K562 (cell line): ENCODE measurements at regions not wholly inside any gene's neighbourhood (a gene's known extent, or its start where the extent isn't known, plus 50 kb on each side); places are given as distances from the start of the nearest gene placed in this dataset.
"Not testable (repeated sequence)": the region's sequence is repeated elsewhere in the genome, so short reads cannot be mapped to it uniquely, and the experiment has no call there.

ENCODE experiments used
- EP300 ChIP-seq: IDR thresholded peaks from 2 replicates; pipeline ENCODE4 v1.6.1; 2012; ENCODE audit warnings: low read length, improper control_type of control experiment
- RBBP5 ChIP-seq: fragments of 200-600 bp; sonication (generic); IDR thresholded peaks from 2 replicates; pipeline ENCODE4 v1.6.1; 2012; ENCODE audit warnings: borderline replicate concordance, mild to moderate bottlenecking, low read length, control low read depth, inconsistent platforms; ENCODE audit not compliant: insufficient read depth, poor library complexity, severe bottlenecking
- SP1 ChIP-seq: sonication (generic); formaldehyde crosslinking; IDR thresholded peaks from 2 replicates; pipeline ENCODE4 v1.8.1; 2022; ENCODE audit warnings: mild to moderate bottlenecking, missing genetic modification reagents
- TAF1 ChIP-seq: IDR thresholded peaks from 2 replicates; pipeline ENCODE4 v1.6.1; 2011; ENCODE audit warnings: mild to moderate bottlenecking, low read length, moderate library complexity; ENCODE audit not compliant: insufficient read depth, control insufficient read depth, severe bottlenecking; ENCODE audit errors: extremely low read depth
- TRIM28 ChIP-seq: fragments of 450-650 bp; IDR thresholded peaks from 2 replicates; pipeline ENCODE4 v1.6.1; 2017

DNA sequence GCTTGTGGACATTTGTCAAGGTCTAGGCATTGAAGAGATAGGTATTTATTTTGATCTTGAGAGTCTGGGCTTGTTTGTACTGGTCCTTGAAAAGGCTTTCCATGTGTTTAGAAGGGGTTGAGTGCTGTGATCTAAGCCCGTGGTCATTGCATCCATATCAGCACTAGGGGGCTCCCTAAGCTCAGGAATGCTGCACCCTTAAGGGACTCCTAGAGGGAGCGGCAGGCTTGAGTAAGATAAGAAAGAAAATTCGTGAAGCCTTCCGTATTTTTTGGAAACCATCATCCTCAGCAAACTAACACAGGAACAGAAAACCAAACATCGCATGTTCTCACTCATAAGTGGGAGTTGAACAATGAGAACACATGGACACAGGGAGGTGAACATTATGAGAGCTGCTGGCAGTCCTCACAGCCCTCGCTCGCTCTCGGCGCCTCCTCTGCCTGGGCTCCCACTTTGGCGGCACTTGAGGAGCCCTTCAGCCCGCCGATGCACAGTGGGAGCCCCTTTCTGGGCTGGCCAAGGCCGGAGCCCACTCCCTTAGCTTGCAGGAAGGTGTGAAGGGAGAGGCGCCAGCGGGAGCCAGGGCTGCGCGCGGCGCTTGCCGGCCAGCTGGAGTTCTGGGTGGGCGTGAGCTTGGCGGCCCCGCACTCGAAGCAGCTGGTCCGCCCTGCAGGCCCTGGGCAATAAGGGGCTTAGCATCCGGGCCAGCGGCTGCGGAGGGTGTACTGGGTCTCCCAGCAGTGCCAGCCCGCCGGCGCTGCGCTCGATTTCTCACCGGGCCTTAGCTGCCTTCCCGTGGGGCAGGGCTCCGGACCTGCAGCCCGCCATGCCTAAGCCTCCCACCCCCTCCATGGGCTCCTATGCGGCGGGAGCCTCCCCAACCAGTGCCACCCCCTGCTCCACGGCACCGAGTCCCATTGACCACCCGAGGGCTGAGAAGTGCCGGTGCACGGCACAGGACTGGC, 201.2 kb upstream of the PCDH18 start:
- TF ChIP-seq TAF1; TRIM28; EP300; RBBP5; SP1 (CRISPR knock-in tag): not testable (repeated sequence)
